ENCODE measurements at regions not wholly inside any gene's neighbourhood (a gene's known extent, or its start where the extent isn't known, plus 50 kb on each side); places are given as distances from the start of the nearest gene placed in this dataset.

GRCh38 chr9:85147046-85147640 lies 477.6 kb downstream of the NTRK2 start:
- TF ChIP-seq USF2 (IDR thresholded peaks at IDR 0.05; ENCODE audit: low read depth, low read length) (no peak), CEBPB (IDR thresholded peaks at IDR 0.05; ENCODE audit: low read depth, low read length) (no peak), SMC3 (IDR thresholded peaks at IDR 0.05; ENCODE audit: low read depth, low read length) (no peak), MAFK (IDR thresholded peaks at IDR 0.05; ENCODE audit: low read depth, low read length) (no peak), ELK1 (IDR thresholded peaks at IDR 0.05; ENCODE audit: borderline replicate concordance, low read depth, low read length) (no peak), NFE2L2 (IDR thresholded peaks at IDR 0.05; ENCODE audit: low read depth, low read length) (no peak), MAZ (IDR thresholded peaks at IDR 0.05; ENCODE audit: borderline replicate concordance, low read depth, low read length) (no peak), BHLHE40 (IDR thresholded peaks at IDR 0.05; ENCODE audit: low read depth, low read length) (no peak), FOS (IDR thresholded peaks at IDR 0.05; ENCODE audit: low read depth, low read length) (no peak), CHD1 (IDR thresholded peaks at IDR 0.05; ENCODE audit: low read depth, low read length) (no peak), RAD21 (IDR thresholded peaks at IDR 0.05; ENCODE audit: low read length) (no peak), RFX5 (IDR thresholded peaks at IDR 0.05; ENCODE audit: low read depth, low read length) (no peak)
- ChIA-PET POLR2A (ENCODE audit: unreplicated experiment) (no interaction called here), CTCF (no interaction called here)
- Histone ChIP-seq H3K18ac (ENCODE audit: low read depth, low read length) (no peak overlapping the region), H4K20me1 (ENCODE audit: insufficient read depth, low read length) (no peaks in the 10 kb centered on the region), H3K79me1 (ENCODE audit: low read depth in 1 of 2, low read length in 2 of 2) (no peaks in the 10 kb centered on the region), H4K91ac (ENCODE audit: insufficient read depth, low read depth, low read length) (no peak overlapping the region), H3K9me3 (ENCODE audit: control insufficient read depth, insufficient read depth, low read length) (peaks cover 11% of the 10 kb centered on the region), H4K5ac (ENCODE audit: low read depth, low read length) (no peak overlapping the region), H3K14ac (replicated peaks; ENCODE audit: low read depth, low read length) (no peak overlapping the region), H2AK5ac (ENCODE audit: low read depth, low read length) (no peak overlapping the region), H2BK5ac (ENCODE audit: low read depth, low read length, poor library complexity, severe bottlenecking) (no peak overlapping the region), H3K9ac (ENCODE audit: low read depth, low read length) (no peak overlapping the region), H2BK120ac (ENCODE audit: low read depth, low read length) (no peak overlapping the region), H2BK15ac (ENCODE audit: low read depth, low read length) (no peak overlapping the region), H3K27ac (ENCODE audit: insufficient read depth, low read length) (no peak overlapping the region), H4K8ac (ENCODE audit: low read depth in 2 of 2, low read length in 2 of 2) (no peak overlapping the region), H3K56ac (ENCODE audit: extremely low read depth, insufficient read depth, low read length) (no peak overlapping the region), H3K4ac (ENCODE audit: low read depth, low read length) (no peak overlapping the region), H2AK9ac (replicated peaks; ENCODE audit: low read depth, low read length, poor library complexity) (no peak overlapping the region), H2AFZ (replicated peaks; ENCODE audit: low read length, poor library complexity) (no peak overlapping the region), H3K4me3 (ENCODE audit: insufficient read depth, low read depth, low read length) (no peak overlapping the region), H3K23ac (ENCODE audit: low read depth, low read length) (no peak overlapping the region), H3K4me1 (ENCODE audit: control insufficient read depth, insufficient read depth, low read length) (no peaks in the 10 kb centered on the region), H3K9me1 (ENCODE audit: insufficient read depth, low read length) (no peaks in the 10 kb centered on the region), H3K27me3 (ENCODE audit: control insufficient read depth, insufficient read depth, low read length) (no peaks in the 10 kb centered on the region), H3K4me2 (ENCODE audit: low read depth, low read length) (no peak overlapping the region), H2BK20ac (ENCODE audit: low read depth, low read length) (no peak overlapping the region), H3K36me3 (ENCODE audit: control insufficient read depth, insufficient read depth, low read length) (no peaks in the 10 kb centered on the region)
- 27% methylated on average over 3 of the region's 4 CpGs; no CpG with 5 or more reads in 1 of the 2 experiments for WGBS, 2 experiments (ENCODE audit: extremely low coverage in 2 of 2, insufficient read length in 1 of 2)
- intact Hi-C loops (cut with micrococcal nuclease) (no loop called here), in situ Hi-C loops (cut with MboI; ENCODE audit: low sequenced_read_pairs) (no loop called here), dilution Hi-C loops (cut with HindIII; ENCODE audit: low sequenced_read_pairs, unreplicated experiment) (no loop called here)
- DNase-seq (no peak), ATAC-seq (ENCODE audit: low read depth) (no peak)
- no TSS peak for BruUV-seq (replicated peaks)
